RWPE1 (cell line): ENCODE measurements at regions not wholly inside any gene's neighbourhood (a gene's known extent, or its start where the extent isn't known, plus 50 kb on each side); places are given as distances from the start of the nearest gene placed in this dataset.

Source experiments
- CTCF ChIA-PET: fragments of 350-600 bp; sonication (Branson Sonifier 250); formaldehyde crosslinking; extraction: SDS; loops from one replicate; lab custom pipeline; 2021; lab: Yijun Ruan, JAX
- POLR2A ChIA-PET: fragments of 400-600 bp; formaldehyde crosslinking; extraction: SDS; loops from one replicate; lab custom pipeline; 2020; ENCODE audit warnings: antibody characterized with exemption; ENCODE audit not compliant: low non-redundant PET; lab: Yijun Ruan, JAX
- DNase-seq: peaks from one replicate; pipeline ENCODE4 v3.0.0; 2012; ENCODE audit warnings: low spot score
- H3K27ac ChIP-seq: fragments of 450-650 bp; 2 replicates; pipeline ENCODE4 v1.5.1; 2017
- CTCF ChIP-seq: fragments of 450-650 bp; conservative IDR thresholded peaks from 2 replicates; pipeline ENCODE4 v1.5.1; 2017; ENCODE audit warnings: low read depth, mild to moderate bottlenecking

- DNase-seq: no peak
- no peak overlapping the region for H3K27ac ChIP-seq
- POLR2A ChIA-PET: no interaction called here
- CTCF ChIA-PET: no interaction called here
- no peak for TF ChIP-seq CTCF
Observed at GRCh38 chrX:85454295-85454694, 74.8 kb upstream of the POF1B start.

DNA sequence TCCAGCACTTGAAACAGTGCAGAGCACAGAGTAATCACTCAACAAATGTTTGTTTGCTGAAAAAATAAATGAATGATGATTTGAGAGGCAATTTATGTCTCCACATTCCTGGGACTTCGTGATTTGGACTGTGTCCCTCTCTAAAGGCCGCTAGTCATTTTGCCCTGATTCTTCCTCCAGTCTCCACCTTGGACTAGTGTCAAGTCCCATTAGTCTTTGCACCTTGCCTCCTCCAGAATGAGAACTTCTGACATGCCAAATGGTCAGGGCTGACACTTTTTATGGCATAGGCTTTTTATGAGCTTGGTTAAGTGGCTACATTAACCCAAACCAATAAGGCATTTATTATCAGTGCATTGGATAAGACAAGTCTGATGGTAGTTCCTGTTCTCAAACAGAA is 65.1 kb upstream of the POF1B start:
- H3K27ac ChIP-seq: no peak overlapping the region
- no peak for TF ChIP-seq CTCF
- ChIA-PET POLR2A (no interaction called here), CTCF (no interaction called here)
- DNase-seq: no peak
